Heart right ventricle (tissue), 16 donors: ENCODE measurements at regions not wholly inside any gene's neighbourhood (a gene's known extent, or its start where the extent isn't known, plus 50 kb on each side); places are given as distances from the start of the nearest gene placed in this dataset.

Experiments
- ATAC-seq, 8 donors: fragments of 200-7000 bp; cut with Tn5 transposase; one replicate each; pipeline ENCODE4 v1.9.1; 2020; ENCODE audit warnings: mild to moderate bottlenecking in 8 of 8, moderate library complexity in 8 of 8, moderate number of reproducible peaks in 1 of 8
- DNase-seq, 2 donors: peaks; one replicate each; pipeline ENCODE4 v3.0.0-alpha.2; 2020
- H3K27ac ChIP-seq, 10 donors: fragments of 200-600 bp; sonication (generic) in 2 of 10; one replicate each; pipeline versions ENCODE4 v1.5.0 to v1.8.0; 2020 to 2022; ENCODE audit warnings: mild to moderate bottlenecking in 3 of 10
- H3K27me3 ChIP-seq, 7 donors: fragments of 200-600 bp; one replicate each; pipeline ENCODE4 v1.8.0; 2021 to 2022; ENCODE audit warnings: mild to moderate bottlenecking in 2 of 7
- H3K36me3 ChIP-seq, 9 donors: fragments of 200-600 bp; sonication (generic) in 1 of 9; one replicate each; pipeline versions ENCODE4 v1.5.0 to v1.8.0; 2020 to 2022; ENCODE audit warnings: mild to moderate bottlenecking in 2 of 9
- H3K4me1 ChIP-seq, 9 donors: fragments of 200-600 bp; sonication (generic) in 1 of 9; one replicate each; pipeline versions ENCODE4 v1.5.0 to v1.8.0; 2020 to 2022; ENCODE audit warnings: mild to moderate bottlenecking in 4 of 9
- H3K4me3 ChIP-seq, 10 donors: fragments of 200-600 bp; sonication (generic) in 2 of 10; one replicate each; pipeline versions ENCODE4 v1.5.0 to v1.8.0; 2020 to 2022; ENCODE audit warnings: mild to moderate bottlenecking in 7 of 10, moderate library complexity in 2 of 10
- H3K9me3 ChIP-seq, 11 donors: fragments of 200-600 bp in 10 of 11; sonication (generic) in 2 of 11; one replicate each; pipeline versions ENCODE4 v1.5.0 to v1.8.0; 2013 to 2022; ENCODE audit warnings: mild to moderate bottlenecking in 2 of 11, control low read depth in 1 of 11, moderate library complexity in 1 of 11
- WGBS, 2 donors: extraction: QIAGEN DNeasy Blood & Tissue Kit; methylation state at CpG; one replicate each; pipeline ENCODE4 v1.1.7; 2013; ENCODE audit warnings: inconsistent platforms in 1 of 2; 5-methylcytosine and 5-hydroxymethylcytosine counted together
- intact Hi-C, 10 donors: fragments of 100-400 bp; cut with DNase I; formaldehyde crosslinking; loops; one replicate each; pipeline versions ENCODE4 v1.11.1 to v1.14.2; 2022
- TF ChIP-seq, protein P1 (sequence below), 9 donors: fragments of 200-600 bp; sonication (generic) in 2 of 9; IDR thresholded peaks; one replicate each; pipeline versions ENCODE4 v1.5.0 to v1.8.0; 2021 to 2022; ENCODE audit warnings: antibody characterized with exemption in 9 of 9, mild to moderate bottlenecking in 5 of 9, moderate library complexity in 1 of 9
- donor health status: Arrhythmogenic right ventricular cardiomyopathy.
- donor health status: ischemic (EF 13 %, LVEDD 7.1; RV severe dilation, severe dysfunction).
- donor health status: healthy with polysubstance abuse.
- donor health status: DM: no; HTN: yes; CAD: no.
- donor health status: DM: no; HTN: no; CAD: no.
- donor health status: ischemic (EF 25% LVEDD 6.9; RV normal size, moderate dysfunction).
- donor health status: ischemic (EF 25% LVEDD 5.7; RV mildly dilated, moderate dysfunction).
- donor health status: healthy.
- donor health status: DM: yes; HTN: yes; CAD: no.
- donor health status: Ischemic cardiomyopathy.
- donor health status: ischemic (EF 35%, LVEDD 5.7; RV mildly dilated, moderate dysfunction).
- donor health status: nonischemic (EF 11% LVEDD 7.7; RV severe dilation, severe dysfunction).
- donor health status: DM: yes; HTN: yes; CAD: no.
- donor health status: PGD.
- donor health status: ischemic (EF 29% LVEDD 5.4; RV normal size, mild dysfunction).
- donor health status: nonischemic (EF 23%, LVEDD 6.1; RV moderate dilation, normal function).

DNA sequence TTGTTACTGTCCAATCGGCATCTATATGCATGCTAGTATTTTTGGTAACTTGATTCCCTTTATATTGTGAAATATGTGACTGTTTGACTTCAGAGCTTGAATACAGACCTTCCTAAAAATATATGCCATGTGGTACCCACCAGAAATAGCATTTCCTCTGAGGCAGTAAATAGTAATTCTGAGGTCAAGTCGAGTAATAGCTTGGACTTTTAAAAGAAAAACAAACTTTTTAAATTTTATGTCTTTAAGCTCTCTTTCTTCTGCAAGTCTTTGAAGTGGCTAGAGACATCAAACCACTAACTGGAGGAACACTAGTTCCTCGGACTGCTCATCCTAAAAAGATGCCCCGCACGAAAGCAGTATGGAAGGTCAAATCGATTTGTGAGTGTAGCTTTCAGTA, 396.8 kb upstream of the SLC14A2 start:
- Histone ChIP-seq H3K4me3 (no peak overlapping the region), H3K4me1 (no peaks in the 10 kb centered on the region), H3K27me3 (peaks cover 0 to 6% (median 0%) of the 10 kb centered on the region in 7 donors), H3K27ac (no peak overlapping the region), H3K9me3 (no peaks in the 10 kb centered on the region), H3K36me3 (no peaks in the 10 kb centered on the region)
- intact Hi-C loops, result loop anchor here in 7 of 10 donors (5.0 to 10.0 kb wide), 8 partner anchors 304 to 1594 kb away; partner anchors contain the start of gene SETBP1 (in 1 of the 7)
- 76 to 82% methylated on average over 6 of the region's 6 CpGs for WGBS, 2 donors
- DNase-seq (no peak), ATAC-seq (no peak)
- TF ChIP-seq, protein P1, sequence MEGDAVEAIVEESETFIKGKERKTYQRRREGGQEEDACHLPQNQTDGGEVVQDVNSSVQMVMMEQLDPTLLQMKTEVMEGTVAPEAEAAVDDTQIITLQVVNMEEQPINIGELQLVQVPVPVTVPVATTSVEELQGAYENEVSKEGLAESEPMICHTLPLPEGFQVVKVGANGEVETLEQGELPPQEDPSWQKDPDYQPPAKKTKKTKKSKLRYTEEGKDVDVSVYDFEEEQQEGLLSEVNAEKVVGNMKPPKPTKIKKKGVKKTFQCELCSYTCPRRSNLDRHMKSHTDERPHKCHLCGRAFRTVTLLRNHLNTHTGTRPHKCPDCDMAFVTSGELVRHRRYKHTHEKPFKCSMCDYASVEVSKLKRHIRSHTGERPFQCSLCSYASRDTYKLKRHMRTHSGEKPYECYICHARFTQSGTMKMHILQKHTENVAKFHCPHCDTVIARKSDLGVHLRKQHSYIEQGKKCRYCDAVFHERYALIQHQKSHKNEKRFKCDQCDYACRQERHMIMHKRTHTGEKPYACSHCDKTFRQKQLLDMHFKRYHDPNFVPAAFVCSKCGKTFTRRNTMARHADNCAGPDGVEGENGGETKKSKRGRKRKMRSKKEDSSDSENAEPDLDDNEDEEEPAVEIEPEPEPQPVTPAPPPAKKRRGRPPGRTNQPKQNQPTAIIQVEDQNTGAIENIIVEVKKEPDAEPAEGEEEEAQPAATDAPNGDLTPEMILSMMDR (IDR thresholded peaks at IDR 0.05), result no peak

DNA sequence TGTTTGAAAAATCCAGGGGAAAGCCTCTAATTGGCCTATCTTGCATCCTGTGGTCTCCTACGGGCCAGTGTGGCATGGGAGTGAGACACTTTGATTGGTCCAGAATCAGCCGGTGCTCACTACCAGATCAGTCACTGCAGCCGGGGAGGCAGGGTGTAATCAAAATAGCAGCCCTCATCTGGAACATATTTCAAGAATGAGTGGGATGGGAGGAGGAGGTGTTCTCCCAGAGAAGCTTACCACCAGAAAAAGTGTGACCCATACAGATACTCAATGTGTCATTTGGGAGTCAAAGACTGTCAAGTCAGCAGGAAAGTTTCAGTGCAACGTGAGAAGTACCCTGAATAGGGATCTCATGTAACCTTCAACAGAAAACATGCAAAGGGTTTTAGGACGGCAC, 393.9 kb upstream of the SLC14A2 start:
- intact Hi-C loops, result no loop called here
- peaks cover 0 to 10% (median 0%) of the 10 kb centered on the region in 11 donors for H3K9me3 ChIP-seq
- no peaks in the 10 kb centered on the region for H3K36me3 ChIP-seq
- no peaks in the 10 kb centered on the region for H3K4me1 ChIP-seq
- H3K27me3 ChIP-seq, result peaks cover 0 to 6% (median 0%) of the 10 kb centered on the region in 7 donors
- DNase-seq (no peak), ATAC-seq (no peak)
- TF ChIP-seq, protein P1 (IDR thresholded peaks at IDR 0.05), result no peak
- no peak overlapping the region for H3K27ac ChIP-seq
- H3K4me3 ChIP-seq, result no peak overlapping the region
- WGBS, 2 donors, result 78 to 84% methylated on average over 5 of the region's 5 CpGs

DNA sequence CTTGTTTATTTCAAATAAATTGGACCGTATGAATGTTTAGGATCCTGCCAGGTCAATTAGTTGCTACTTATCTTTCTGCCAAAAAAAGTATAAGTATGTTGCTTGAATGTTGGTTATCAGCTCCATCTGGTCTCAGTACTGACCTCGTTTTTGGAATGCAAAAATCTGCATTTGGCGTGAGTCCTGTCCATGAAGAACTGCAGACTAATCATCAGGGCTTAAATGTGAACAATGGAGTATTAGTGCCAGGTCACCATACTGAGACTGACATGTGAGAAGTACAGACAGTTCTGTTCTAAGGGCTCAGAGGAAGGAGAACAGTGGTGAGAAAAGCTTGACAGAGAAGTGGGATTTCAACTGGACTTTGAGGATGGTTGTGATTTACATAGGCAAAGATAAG, 393.1 kb upstream of the SLC14A2 start:
- intact Hi-C loops, result no loop called here
- WGBS, 2 donors, result 41 to 59% methylated on average over 3 of the region's 3 CpGs

DNA sequence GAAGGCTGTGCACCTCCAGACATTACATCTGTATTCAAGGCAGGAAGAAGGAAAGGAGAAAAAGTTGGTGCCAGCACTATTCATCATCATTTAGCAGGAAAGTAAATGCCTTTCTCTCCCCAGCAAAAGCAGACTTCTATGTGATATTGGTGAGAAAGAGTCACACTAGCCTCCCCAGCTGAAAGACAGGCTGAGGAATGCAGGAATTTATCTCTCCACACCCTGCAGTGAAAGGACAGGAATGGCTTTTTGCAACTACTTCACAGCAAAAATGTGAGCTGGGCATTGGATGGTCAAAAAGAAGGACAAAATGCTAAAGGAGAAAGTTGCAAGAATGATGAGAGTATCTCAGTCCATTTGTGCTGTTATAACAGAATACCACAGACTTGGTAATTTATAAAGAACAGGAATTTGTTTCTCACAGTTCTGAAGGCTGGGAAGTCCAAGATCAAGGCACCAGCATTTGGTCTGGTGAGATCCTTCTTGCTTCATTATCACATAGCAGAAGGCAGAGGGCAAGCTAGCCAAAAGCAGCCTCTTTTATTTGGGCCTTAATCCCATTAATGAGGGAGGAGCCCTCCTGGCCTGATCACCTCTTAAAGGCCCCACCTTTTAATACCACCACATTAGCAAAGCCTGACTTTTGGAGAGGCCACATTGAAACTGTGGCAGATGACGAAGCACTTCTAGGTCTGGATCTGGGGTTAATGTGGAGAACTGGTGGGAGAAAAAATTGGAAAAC, 388.1 kb upstream of the SLC14A2 start:
- no peak overlapping the region for H3K4me3 ChIP-seq
- H3K27ac ChIP-seq, result no peak overlapping the region
- H3K27me3 ChIP-seq, result no peaks in the 10 kb centered on the region
- DNase-seq (no peak), ATAC-seq (no peak)
- intact Hi-C loops, result no loop called here
- peaks cover 0 to 20% (median 0%) of the 10 kb centered on the region in 11 donors for H3K9me3 ChIP-seq
- TF ChIP-seq, protein P1 (IDR thresholded peaks at IDR 0.05), result no peak
- H3K4me1 ChIP-seq, result no peaks in the 10 kb centered on the region
- 81 to 97% methylated on average over 1 of the region's 1 CpG for WGBS, 2 donors
- H3K36me3 ChIP-seq, result no peaks in the 10 kb centered on the region

More for the DNA sequence above, 393.1 kb upstream of the SLC14A2 start:
- DNase-seq (no peak), ATAC-seq (peak in 1 of 8 donors; percentile 31)
- peaks cover 0 to 15% (median 0%) of the 10 kb centered on the region in 11 donors for H3K9me3 ChIP-seq
- H3K4me3 ChIP-seq, result no peak overlapping the region
- no peaks in the 10 kb centered on the region for H3K4me1 ChIP-seq
- H3K36me3 ChIP-seq, result no peaks in the 10 kb centered on the region
- peaks cover 0 to 6% (median 0%) of the 10 kb centered on the region in 7 donors for H3K27me3 ChIP-seq
- TF ChIP-seq, protein P1 (IDR thresholded peaks at IDR 0.05), result no peak
- H3K27ac ChIP-seq, result no peak overlapping the region
